Spleen (tissue), 11 donors: ENCODE measurements at regions not wholly inside any gene's neighbourhood (a gene's known extent, or its start where the extent isn't known, plus 50 kb on each side); places are given as distances from the start of the nearest gene placed in this dataset.

Experiments used
- DNase-seq: peaks from one replicate; pipeline ENCODE4 v3.0.0-alpha.2; 2020
- H3K27ac ChIP-seq, 8 donors: fragments of 200-600 bp; sonication (generic) in 7 of 8; 1 replicate in 4 of 8; 2 replicates in 4 of 8; pipeline versions ENCODE4 v1.5.0 to v1.8.0; 2016 to 2021; ENCODE audit warnings: inconsistent platforms in 4 of 8, mild to moderate bottlenecking in 4 of 8, moderate library complexity in 1 of 8
- H3K27me3 ChIP-seq, 7 donors: fragments of 200-600 bp; sonication (generic) in 6 of 7; replicated peaks in 1 of 7; 1 replicate in 4 of 7; 2 replicates in 3 of 7; pipeline versions ENCODE4 v1.5.0 to v1.8.0; 2016 to 2021; ENCODE audit warnings: inconsistent platforms in 3 of 7, mild to moderate bottlenecking in 1 of 7
- H3K36me3 ChIP-seq, 6 donors: fragments of 200-600 bp; sonication (generic) in 5 of 6; 1 replicate in 4 of 6; 2 replicates in 2 of 6; pipeline versions ENCODE4 v1.5.0 to v1.8.0; 2016 to 2021; ENCODE audit warnings: inconsistent platforms in 2 of 6
- H3K4me1 ChIP-seq, 6 donors: fragments of 200-600 bp; sonication (generic) in 5 of 6; 1 replicate in 3 of 6; 2 replicates in 3 of 6; pipeline versions ENCODE4 v1.5.0 to v1.8.0; 2016 to 2021; ENCODE audit warnings: inconsistent platforms in 3 of 6
- H3K4me3 ChIP-seq, 8 donors: fragments of 200-600 bp; sonication (generic) in 7 of 8; 1 replicate in 4 of 8; 2 replicates in 4 of 8; pipeline versions ENCODE4 v1.5.0 to v1.8.0; 2016 to 2021; ENCODE audit warnings: inconsistent platforms in 4 of 8, mild to moderate bottlenecking in 4 of 8, moderate library complexity in 2 of 8
- H3K9me3 ChIP-seq, 8 donors: fragments of 200-600 bp; sonication (generic) in 7 of 8; 1 replicate in 4 of 8; 2 replicates in 4 of 8; pipeline versions ENCODE4 v1.5.0 to v1.8.0; 2016 to 2021; ENCODE audit warnings: inconsistent platforms in 4 of 8
- POLR2A ChIP-seq, 3 donors: fragments of 450-650 bp; IDR thresholded peaks; one replicate each; pipeline ENCODE4 v1.5.1; 2017; ENCODE audit warnings: antibody characterized with exemption in 3 of 3, mild to moderate bottlenecking in 1 of 3
- POLR2AphosphoS5 ChIP-seq, 3 donors: sonication (generic); formaldehyde crosslinking; IDR thresholded peaks; one replicate each; pipeline ENCODE4 v1.5.1; 2017; ENCODE audit warnings: antibody characterized with exemption in 3 of 3
- WGBS, 5 donors: extraction: QIAGEN DNeasy Blood & Tissue Kit in 3 of 5; methylation state at CpG; one replicate each; pipeline versions ENCODE4 v1.1.5 to v1.1.7; 2013 to 2018; 5-methylcytosine and 5-hydroxymethylcytosine counted together
- intact Hi-C: fragments of 100-400 bp; cut with DNase I; formaldehyde crosslinking; loops from one replicate; pipeline ENCODE4 v1.15.0; 2023; ENCODE audit warnings: low total_unique reads
- TF ChIP-seq, protein P1 (sequence below), 11 experiments: fragments of 200-600 bp in 7 of 11; fragments of 450-650 bp in 4 of 11; sonication (generic) in 4 of 11; IDR thresholded peaks in 8 of 11; conservative IDR thresholded peaks in 3 of 11; 1 replicate in 7 of 11; 2 replicates in 4 of 11; pipeline versions ENCODE4 v1.4.0 to v1.8.0; 2016 to 2021; ENCODE audit warnings: antibody characterized with exemption in 11 of 11, inconsistent platforms in 4 of 11, mild to moderate bottlenecking in 1 of 11
- donor health status: healthy with polysubstance abuse.
- donor health status: DM: no; HTN: no; CAD: no; lungs with moderate emphysema.
- donor health status: DM: no; HTN: no; CAD: no.
- donor health status: Bipolar disorder and iron deficiency.
- donor health status: healthy.
- donor health status: DM: no; HTN: no; CAD: no.
- donor health status: DM: yes; HTN: yes; CAD: no.

DNA sequence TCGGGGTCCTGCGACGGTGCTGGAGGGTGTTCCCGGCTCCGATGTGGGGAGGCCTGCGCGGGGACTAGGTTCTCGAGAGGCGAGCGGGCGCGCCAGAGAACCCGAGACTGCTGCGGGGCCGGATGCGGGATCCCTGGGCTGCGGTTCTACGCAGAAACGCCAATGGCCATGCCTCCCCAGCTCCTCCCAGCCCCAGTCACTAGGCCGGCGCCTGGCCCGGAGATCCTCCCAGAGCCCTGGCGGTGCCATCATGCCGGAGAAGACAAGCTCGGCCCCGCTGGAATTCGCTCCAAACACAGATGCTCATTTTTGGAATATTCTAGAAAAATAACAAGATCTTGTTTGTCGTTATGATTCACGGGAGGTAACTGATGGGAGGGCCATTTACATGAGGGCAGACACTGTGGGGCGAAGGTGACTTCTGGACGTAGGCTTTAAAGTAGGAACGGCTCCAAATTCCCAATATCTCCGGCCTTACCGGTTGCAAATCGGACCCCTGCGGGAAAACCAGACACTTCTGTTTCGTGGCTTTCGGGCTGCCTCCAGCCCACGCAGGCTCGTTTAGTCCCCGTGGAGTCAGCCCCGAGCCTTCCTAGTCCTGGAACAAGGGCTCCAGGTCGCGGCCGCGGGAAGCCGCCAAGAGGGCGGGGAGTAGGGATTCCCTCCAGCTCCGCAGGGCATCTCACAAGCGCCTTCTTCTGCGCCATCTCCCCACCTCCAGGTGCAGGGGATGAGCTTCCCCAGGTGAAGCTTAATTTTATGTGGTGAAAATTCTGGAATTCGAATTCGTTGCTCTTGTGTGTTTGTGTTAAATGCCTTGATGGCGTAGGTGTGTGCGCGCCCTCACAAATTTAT is 74.8 kb upstream of the POLG start:
- Histone ChIP-seq H3K4me1 (peaks cover 26 to 65% (median 55%) of the 10 kb centered on the region in 6 donors), H3K9me3 (no peaks in the 10 kb centered on the region), H3K36me3 (no peaks in the 10 kb centered on the region), H3K27ac (no peak overlapping the region), H3K27me3 (peaks cover 40 to 100% (median 100%) of the 10 kb centered on the region in 7 donors), H3K4me3 (peak overlapping the region; percentile 16 to 66 (median 32))
- intact Hi-C loops, result no loop called here
- TF ChIP-seq, protein P1, sequence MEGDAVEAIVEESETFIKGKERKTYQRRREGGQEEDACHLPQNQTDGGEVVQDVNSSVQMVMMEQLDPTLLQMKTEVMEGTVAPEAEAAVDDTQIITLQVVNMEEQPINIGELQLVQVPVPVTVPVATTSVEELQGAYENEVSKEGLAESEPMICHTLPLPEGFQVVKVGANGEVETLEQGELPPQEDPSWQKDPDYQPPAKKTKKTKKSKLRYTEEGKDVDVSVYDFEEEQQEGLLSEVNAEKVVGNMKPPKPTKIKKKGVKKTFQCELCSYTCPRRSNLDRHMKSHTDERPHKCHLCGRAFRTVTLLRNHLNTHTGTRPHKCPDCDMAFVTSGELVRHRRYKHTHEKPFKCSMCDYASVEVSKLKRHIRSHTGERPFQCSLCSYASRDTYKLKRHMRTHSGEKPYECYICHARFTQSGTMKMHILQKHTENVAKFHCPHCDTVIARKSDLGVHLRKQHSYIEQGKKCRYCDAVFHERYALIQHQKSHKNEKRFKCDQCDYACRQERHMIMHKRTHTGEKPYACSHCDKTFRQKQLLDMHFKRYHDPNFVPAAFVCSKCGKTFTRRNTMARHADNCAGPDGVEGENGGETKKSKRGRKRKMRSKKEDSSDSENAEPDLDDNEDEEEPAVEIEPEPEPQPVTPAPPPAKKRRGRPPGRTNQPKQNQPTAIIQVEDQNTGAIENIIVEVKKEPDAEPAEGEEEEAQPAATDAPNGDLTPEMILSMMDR (IDR thresholded peaks at IDR 0.05 in 8 of 11, conservative IDR thresholded peaks at IDR 0.05 in 3 of 11), result no peak
- TF ChIP-seq POLR2AphosphoS5 (IDR thresholded peaks at IDR 0.05), result no peak
- TF ChIP-seq POLR2A (IDR thresholded peaks at IDR 0.05), result no peak
- 6 to 14% (median 9%) methylated on average over 34 to 56 of the region's 56 CpGs for WGBS, 5 donors
- DNase-seq, result no peak

DNA sequence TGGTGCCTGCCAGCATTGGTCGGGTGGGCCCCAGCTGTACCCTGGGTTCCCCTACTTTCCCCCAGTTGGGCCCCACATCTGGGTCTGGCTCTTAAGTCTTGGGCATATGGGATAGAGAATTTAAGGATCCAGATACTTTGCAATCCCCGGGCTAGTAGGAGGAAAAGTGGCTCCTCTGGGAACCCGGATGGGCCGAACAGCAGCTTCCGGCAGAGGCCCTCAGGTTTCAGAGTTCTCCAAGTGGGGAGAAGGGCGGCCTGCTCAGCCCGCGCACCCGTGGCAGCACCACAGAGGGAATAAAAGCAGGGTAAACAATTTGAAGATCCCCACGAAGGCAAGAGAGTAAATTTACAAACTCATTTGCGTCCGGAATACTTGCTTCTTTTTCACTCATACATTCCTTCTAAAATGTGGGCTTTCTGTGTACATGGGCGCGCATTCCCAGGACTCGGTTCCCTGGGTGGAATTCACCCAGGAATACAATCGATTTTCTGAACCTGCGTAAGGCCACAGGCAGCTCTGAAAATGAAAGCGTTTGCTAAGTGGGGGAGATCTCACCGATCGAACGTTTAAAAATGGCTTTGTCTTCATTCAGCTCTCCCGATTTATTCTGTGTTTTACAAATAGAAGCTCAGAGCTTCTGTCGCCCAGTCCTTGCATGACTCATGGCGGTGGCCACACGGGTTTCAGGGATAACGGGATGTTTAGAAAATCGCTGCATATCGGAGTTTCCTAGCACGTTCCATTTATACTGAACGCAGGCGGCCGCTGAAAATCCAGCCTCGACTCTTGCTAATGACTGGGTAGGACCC is 74.0 kb upstream of the POLG start:
- WGBS, 5 donors, result 3 to 6% (median 5%) methylated on average over 30 to 33 of the region's 33 CpGs
- no peak for TF ChIP-seq POLR2A (IDR thresholded peaks at IDR 0.05)
- TF ChIP-seq, protein P1 (IDR thresholded peaks at IDR 0.05 in 8 of 11, conservative IDR thresholded peaks at IDR 0.05 in 3 of 11), result no peak
- no peak for TF ChIP-seq POLR2AphosphoS5 (IDR thresholded peaks at IDR 0.05)
- DNase-seq, result no peak
- peaks cover 26 to 65% (median 55%) of the 10 kb centered on the region in 6 donors for H3K4me1 ChIP-seq
- H3K27ac ChIP-seq, result no peak overlapping the region
- intact Hi-C loops, result no loop called here
- H3K9me3 ChIP-seq, result no peaks in the 10 kb centered on the region
- peaks cover 36 to 100% (median 100%) of the 10 kb centered on the region in 7 donors for H3K27me3 ChIP-seq
- peak overlapping the region; percentile 16 to 66 (median 32) for H3K4me3 ChIP-seq
- no peaks in the 10 kb centered on the region for H3K36me3 ChIP-seq

DNA sequence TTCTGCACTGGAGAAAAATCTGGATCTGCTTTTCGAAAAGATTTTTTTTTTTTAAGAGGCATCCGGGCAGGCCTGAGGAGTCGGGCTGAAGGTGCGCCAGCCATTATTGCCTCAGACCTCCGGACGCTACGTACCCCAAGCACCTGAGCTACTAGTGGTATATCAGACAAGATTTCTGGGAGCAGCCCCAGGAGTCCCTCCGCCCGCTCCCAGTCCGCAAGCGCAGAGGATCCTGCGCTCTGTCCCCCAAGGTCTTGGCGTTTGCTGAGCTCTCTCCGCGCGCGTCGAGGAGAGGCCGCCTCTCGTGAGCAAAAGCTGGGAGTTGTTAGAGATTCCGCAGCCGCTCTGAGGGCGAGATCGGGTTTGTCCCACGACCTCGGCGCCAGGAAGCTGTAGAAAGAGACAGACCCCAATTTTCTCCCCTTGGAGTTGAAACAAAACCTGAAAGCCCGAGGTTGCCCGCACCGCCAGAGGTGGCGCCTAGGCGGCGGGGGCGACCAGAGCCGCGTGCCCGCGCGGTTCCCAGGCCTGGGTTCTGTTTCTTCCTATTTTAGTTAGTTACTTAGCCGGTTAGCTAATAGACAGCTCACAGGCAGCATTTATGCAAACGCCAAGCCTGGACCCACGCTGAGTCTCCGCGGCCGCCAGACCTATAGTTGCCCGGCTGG is 72.5 kb upstream of the POLG start:
- peaks cover 30 to 100% (median 96%) of the 10 kb centered on the region in 7 donors for H3K27me3 ChIP-seq
- H3K4me1 ChIP-seq, result peaks cover 26 to 68% (median 55%) of the 10 kb centered on the region in 6 donors
- intact Hi-C loops, result no loop called here
- no peaks in the 10 kb centered on the region for H3K36me3 ChIP-seq
- H3K4me3 ChIP-seq, result peak overlapping the region in 5 of 8 donors; percentile 15 to 66 (median 26)
- TF ChIP-seq POLR2A (IDR thresholded peaks at IDR 0.05) (no peak), POLR2AphosphoS5 (IDR thresholded peaks at IDR 0.05) (no peak)
- TF ChIP-seq, protein P1 (IDR thresholded peaks at IDR 0.05 in 8 of 11, conservative IDR thresholded peaks at IDR 0.05 in 3 of 11), result no peak
- no peak for DNase-seq
- H3K27ac ChIP-seq, result no peak overlapping the region
- H3K9me3 ChIP-seq, result no peaks in the 10 kb centered on the region
- WGBS, 5 donors, result 3 to 5% (median 4%) methylated on average over 35 to 46 of the region's 46 CpGs
